NCI-H146 treated with DMSO at 0.1 percent for 48 hours (cell line): ENCODE measurements at regions not wholly inside any gene's neighbourhood (a gene's known extent, or its start where the extent isn't known, plus 50 kb on each side); places are given as distances from the start of the nearest gene placed in this dataset.
A peak's percentile ranks its signal among the peaks of the same experiment; 100 is the strongest.

Experiments
- DNase-seq: peaks from one replicate; lab custom pipeline; 2025; ENCODE audit not compliant: unreplicated experiment; lab: John Stamatoyannopoulos, UW

DNA sequence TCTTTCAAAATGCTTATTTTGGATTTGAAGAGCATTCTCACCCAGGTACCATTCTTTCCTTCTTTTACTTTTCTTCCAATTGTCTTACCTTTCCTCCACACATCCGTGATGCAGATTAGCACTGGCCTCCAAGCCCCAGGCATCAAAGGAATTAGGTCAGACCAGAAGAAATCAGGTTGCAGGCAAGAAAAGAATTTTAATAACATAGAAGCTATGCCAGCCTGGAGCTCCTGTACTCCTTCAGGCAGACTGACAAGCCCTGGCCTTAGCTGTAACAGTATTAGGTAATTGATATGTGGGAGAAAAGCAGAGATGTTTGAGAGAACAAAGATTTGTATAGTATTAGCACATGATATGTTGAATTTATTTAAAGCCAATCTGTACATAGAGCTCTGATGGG, 390.4 kb upstream of the ADGRL2 start:
- DNase-seq = no peak

DNA sequence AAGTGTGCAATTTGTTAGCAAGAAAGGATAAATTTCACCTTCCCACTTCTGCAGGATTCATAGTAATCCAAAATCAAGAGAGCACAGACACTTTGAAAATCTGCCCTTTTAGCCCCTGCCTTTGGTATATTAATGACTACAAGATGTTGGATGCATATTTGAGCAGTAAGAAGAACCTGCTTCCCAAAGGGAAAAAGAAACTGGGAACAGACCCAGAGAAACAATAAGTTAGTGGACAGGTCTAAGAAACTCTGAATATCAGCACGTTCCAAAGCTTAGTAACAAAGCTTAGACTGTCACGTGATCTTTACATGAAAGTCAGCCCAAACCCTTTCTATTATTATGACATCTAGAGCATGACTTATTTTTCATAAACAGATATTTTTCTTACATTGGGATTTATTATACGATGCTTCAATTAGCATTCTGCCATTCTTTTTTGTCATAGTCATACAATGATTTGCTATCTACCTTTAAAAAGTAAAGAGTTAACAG, 390.9 kb upstream of the ADGRL2 start:
- no peak for DNase-seq

DNA sequence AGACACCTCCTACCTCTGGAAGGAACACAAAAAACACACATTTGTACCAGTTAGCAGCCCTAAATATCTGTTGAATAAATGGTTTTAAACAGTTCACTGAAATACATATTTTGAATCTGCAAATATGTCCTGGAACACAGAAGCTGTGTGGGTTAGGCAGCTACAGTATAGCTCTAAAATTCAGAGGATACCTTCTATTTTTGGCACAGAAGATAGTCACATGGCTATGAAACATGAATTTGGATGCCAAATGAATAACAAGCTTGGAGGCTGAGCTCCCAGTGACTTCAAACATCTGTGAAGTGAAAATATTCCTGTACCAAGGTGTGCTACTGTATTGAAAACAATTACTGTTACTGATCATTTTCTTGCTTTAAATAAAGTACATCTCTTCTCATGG, 391.5 kb upstream of the ADGRL2 start:
- DNase-seq = no peak

DNA sequence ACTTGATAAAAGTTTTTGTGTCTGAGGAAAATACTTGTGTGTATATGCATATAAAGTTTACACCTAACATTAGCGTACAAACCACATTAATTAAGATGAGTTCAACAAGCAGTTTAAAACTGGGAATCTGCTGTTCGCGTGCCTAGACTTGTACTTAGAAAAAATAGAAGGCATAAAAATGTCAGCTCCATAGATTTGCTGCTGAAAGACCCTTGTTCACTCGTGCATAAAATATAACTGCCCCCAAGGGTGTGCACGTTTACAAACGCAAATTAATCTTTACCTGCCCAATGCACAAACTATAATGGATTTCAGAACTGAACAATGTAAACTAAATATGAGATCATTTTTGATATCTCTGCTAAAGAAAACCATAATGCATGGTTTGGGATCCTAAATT, 392.3 kb upstream of the ADGRL2 start:
- DNase-seq = no peak

DNA sequence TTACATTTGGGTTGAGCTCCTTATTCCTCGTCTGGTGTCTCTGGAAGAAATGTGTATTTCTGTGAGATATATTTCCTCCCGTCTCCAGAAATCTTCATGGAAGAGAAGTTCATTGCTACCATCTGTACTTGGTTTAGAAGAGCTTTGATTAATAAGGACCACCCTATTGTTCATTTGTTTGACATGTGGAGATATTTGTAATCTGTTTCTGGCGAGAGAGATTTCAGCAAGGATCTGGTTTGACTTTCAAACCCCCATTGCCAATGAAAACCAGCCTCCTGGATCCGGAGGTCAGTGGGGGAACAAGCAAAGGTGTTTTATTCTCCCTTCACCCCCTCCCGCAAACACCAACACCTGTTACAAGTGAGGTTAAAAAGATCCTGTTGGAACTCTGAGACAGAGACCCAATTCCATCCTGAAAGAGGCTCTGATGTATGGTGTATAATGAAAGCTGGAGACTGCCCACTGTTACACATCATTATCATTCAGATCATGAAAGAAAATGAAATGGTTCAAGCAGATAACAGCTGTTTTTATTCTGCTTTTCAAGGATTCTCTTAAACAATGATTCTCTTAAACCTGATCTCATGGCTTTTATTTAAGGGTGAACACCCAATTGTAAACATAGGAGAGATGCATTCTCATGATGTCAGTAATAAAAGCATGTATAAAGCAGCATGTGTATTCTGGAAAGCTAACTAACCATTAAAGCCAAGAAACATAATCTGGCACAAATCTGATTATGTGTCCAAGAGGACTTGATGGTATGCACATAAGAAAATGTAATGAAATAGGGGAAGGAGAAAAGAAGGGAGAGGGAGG, 393.5 kb upstream of the ADGRL2 start:
- peak; percentile 82 for DNase-seq

DNA sequence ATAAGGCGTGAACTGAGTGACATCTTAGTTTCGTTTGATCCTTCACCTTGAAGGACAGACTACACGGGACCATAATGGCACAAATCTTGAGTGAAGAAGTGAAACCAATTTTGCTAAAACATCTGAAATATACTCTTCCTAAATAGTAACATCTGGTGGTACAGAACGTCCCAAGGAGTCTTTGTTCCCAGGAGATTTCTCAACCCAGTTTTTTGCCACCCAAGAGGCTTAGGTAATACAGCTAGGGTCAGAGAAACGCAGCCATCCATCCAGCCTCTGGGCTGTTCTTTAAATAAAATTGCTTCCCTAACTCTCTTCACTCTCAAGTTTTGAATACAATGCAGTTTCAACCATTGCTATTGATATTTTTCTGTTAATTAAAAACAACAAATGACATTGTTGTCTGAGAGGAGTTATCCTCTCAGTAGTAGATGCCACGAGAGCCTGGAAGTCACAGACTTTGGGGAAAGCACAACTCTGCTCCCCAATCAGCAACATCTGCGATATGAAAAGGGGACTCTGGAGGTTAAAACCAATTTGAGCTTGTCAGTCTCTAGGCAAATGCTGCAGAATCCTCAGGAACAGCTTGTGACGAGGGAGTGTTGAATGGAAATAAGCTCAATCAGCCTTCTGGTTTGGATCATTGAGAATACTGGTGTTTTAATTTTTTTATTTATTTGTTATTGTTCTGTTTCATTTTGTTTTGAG, 394.3 kb upstream of the ADGRL2 start:
- DNase-seq = no peak

DNA sequence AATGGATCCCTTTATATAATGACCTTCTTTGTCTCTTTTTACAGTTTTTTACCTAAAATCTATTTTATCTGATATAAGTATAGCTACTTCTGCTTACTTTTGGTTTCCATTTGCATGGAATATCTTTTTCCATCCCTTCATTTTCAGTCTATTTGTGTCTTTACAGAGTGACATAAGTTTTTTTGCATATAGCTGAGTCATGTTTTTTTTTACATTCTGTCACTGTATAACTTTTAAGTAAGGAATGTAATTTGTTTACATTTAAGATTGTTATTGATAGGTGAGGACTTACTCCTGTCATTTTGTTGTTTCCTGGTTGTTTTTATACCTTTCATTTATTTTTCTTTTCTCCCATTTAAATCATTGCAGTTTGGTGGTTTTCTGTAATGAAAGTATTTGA, 402.7 kb upstream of the ADGRL2 start:
- no peak for DNase-seq

DNA sequence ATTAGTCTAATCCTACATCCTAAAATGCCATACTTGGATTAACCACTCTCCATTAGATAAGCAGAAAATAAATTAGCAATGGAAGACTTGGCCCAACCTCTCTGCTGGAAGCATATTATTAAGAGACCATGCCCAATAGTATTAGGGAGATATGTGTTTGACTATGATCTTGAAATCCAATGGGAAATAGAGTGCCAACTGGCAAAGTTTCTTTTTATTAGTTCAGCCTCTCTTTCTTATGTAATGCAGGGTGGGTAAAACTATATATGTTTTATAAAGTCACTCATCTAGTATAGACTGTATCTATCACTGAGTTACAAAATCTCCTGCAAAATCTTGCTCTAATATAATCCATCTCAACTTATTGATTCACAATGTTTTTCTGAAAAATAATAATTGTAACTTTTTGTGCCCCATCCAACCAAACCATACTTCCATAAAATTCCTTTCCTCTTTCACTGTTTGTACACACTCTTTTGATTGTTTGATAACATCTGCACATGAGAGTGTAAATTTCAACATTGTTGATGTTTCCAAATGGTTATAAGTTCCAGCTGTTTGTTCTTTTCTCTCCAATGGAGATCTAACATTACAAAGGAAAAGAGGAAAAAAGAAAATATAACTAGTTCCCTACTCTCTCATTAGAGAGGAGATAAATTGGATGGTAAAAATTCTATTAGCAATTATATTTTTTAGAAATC, 408.1 kb upstream of the ADGRL2 start:
- DNase-seq = no peak

DNA sequence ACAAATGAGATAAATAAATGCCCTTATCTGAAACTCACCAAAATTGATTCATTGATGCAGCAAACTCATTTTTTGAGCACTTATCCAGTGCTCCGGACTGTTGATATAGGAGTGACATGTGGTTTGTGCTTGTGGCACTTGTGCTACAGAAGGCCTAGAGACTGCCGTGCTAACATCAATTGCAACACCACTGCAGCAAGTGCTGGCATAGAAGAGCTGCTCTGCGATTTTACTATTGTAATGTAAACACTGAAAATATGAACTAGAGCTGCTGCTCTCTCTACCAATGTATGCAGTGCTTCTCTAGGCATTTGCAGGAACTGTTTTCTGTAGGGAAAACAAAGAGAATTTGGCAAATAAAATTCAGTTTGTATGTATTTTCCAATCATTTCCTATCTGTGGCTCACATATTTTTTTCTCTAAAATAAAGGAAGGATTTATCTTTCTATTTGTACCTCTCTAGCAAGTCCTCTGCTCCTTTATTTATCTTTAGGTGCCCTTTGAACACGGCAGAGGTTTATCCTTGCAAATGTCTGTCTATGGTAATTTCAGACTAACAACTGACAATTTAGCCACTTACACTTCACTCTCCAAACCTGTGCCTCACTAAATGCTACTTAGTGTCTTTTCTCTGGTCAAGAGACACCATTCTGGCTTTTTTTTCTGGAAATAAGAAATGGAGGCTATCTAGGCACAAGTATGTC, 409.5 kb upstream of the ADGRL2 start:
- no peak for DNase-seq

DNA sequence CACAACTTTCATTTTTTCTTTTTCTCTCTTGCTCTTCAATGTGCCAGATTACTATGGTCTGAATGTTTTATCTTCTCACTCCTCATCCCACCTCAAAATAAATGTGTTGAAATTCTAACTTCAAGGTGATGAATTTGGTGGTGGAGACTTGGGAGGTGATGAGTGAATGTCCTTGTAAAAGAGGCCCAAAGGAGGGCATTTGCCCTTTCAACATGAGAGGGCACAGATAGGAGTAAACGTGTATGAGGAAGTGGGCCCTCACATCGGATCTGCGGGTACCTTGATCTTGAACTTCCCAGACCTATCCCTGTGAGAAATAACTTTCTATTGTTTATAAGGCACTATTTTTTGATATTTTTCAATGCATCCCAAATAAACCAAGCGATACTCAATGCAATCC, 412.3 kb upstream of the ADGRL2 start:
- DNase-seq = no peak

DNA sequence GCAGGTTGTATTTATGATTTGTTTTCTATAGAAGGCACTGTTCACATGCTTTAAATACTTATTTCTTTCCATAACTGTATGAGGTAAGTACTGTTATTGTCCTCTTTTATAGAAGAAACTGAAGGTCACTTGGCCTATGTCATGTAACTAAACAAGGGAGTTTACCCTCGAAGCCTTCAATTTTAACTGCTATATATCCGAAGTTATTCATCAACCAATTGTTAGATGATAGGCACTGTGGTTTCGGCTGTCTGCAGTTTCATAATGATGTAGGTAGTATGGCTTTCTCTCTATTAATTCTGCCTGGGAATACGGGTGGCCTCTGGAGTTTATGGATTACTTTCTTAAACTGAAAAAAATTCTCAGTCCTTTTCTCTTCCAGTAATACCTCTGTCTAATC, 413.3 kb upstream of the ADGRL2 start:
- DNase-seq = no peak

DNA sequence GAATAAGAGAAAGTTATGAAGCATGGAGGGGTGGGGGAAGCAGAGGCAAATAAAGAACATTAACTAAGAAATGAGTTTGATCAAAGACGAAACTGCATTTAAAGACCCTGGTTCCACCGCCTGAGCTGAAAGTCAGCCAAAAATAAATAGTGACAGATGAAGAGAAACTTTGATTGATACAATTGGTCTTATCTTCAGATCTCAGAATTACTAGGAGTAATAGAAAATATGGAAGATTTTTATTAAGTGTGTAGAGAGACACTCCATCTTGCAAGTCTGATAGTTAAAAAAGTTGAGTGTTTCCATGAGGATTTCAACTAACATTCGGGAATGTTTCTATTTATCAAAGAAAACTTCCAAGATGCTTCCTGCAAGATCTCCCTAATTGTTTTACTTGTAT, 418.2 kb upstream of the ADGRL2 start:
- DNase-seq = no peak

DNA sequence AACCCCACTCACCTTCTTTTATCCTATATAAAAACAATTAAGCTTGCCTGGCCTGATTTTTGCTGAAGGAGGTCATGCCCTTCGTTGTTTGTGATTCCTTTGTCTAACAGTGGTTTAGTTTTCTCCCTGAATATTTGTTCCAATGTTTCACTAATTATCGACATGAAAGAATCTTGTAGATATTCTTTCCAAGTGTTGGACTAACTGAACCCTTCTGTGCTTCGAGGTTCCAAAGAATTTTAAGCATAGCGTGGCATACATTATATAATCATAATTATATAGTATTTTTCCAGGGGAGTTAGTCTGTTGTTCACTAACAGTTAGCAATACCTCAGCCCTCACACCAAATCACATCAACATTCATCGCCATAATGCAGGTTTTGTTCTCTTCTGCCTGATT, 418.9 kb upstream of the ADGRL2 start:
- no peak for DNase-seq

DNA sequence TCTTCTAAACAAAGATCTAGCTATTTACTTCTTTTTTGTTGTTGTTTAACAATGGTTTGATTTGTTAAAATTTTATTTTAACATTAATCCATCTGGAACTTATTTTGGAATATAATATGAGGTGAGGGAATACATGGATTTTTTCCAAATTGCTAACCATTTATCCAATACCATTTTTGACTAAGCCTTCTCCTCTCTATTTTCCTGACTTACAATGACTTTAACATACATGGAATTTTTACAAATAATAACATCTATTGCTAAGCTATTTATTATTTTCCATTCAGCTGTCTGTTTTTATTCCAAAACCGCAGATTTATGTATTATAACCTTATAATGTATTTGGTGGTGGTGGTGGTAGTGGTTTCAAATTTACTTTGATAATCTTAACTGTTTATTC, 420.3 kb upstream of the ADGRL2 start:
- no peak for DNase-seq

DNA sequence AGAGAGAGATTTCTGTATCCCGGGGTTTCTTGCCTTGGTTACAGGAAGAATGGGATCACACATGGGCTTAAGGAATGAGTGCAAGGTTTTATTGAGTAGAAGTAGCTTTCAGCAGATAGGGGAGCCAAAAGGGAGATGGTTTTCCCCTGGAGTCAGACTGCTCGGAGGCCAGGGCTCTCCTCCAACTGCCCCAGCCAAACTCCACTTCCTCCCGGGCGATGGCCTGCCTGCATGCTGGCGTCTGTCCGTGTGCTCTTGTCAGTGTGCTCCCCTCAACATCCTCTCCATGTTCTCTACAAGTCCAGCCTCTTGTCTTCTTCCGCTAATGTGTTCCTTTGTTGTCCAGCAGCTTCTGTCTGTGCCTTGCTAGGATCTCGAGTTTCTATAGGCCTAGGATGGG, 421.3 kb upstream of the ADGRL2 start:
- no peak for DNase-seq

DNA sequence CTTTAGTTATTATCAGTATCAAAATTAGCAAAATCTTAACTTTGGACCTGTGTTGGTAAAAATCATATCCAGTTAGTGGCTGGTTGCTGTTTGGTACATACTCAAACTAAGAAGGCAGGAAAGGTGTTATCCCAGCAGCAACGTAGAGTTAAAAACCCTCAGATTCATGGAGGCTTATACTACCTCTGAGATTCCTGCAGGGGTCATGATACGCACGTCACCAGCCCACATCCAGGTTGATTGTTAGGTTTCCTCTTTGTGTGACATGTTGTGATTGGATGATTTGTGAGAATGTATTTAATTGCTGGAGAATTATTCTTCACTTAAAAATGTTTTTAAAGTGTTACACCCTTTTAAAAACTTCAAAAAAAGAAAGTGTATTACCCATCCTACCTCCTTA, 423.3 kb upstream of the ADGRL2 start:
- DNase-seq = no peak

DNA sequence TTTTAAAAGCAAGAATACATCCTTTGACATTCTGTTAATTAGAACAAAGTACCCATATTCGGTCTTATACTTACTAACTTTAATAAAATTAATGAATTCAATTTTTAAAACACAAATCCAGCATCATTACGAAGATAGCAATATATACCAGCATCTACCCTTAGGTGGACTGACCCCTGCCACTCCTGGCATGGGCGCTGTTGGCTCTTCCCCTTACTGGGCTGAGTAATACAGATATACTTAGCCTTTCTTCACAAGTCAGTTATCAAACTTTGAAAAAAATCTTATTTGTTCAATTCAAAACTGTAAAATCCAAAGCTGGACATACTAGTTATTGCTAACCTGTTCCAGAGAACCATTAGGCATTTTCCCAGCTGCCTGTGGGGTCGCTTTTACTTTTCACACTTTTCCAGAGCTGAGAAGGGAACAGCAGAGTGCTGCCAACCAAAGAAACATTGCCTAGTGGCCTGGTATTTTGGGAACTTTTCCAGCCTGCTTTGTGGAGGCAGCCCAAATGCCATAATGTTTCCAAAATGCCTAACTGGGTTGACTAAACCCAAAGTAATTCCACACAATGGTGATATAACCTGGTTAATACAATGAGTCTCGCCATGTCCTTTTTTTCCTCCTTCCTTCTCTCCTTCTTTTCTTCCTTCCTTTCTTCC, 424.7 kb upstream of the ADGRL2 start:
- DNase-seq = no peak

DNA sequence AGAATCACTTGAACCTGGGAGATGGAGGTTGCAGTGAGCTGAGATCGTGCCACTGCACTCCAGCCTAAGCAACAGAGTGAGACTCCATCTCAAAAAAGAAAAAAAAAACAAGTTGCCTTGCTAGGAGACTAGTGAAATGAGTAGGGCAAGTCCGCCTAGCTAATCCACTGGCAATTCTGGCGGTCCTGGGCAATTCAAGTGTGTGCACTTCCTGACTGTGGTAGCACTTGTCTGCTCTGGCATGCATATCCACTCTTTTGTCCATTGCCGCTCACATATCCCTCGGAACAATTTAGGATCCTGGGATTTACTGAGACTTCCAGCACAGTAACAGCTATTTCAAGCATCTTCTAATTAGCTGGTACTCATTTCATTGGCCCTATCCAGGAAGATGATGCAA, 426.3 kb upstream of the ADGRL2 start:
- DNase-seq = no peak

DNA sequence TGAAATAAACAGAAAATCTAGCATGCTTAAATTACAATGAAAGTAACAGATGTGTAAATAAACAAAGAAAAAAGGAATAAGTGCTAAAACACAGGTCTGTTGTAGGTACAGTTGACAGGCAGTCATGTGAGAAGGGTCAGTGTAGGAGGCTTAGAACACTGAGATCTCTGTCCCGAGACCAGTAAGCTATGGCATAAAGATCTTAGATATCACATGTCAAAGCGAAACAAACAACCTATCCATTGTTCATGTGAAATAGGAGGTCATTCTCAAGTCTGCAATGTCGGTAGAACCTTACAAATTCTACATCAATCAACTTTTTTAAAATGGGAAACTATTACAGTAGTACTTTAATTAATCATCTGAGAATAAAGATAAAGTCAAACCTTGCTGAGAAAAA, 428.9 kb upstream of the ADGRL2 start:
- no peak for DNase-seq

DNA sequence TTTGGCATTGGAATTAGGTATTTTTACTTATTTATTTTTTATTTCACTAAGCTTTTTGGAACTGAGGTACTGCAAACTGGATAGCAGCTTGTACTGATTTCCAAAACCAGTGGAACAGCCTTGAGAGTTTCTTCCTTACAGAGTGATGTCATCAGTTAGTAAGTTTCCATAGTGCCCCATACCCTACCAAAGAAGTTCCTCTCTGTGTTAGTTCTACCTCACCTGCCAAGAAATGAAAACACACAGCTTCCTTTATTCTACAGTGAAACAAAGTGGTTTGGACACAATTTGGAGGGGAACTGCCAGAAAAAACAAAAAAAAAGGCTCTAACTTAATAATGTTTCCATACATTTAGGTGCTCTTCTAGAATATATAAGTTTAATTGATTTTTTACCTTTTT, 430.9 kb upstream of the ADGRL2 start:
- no peak for DNase-seq

DNA sequence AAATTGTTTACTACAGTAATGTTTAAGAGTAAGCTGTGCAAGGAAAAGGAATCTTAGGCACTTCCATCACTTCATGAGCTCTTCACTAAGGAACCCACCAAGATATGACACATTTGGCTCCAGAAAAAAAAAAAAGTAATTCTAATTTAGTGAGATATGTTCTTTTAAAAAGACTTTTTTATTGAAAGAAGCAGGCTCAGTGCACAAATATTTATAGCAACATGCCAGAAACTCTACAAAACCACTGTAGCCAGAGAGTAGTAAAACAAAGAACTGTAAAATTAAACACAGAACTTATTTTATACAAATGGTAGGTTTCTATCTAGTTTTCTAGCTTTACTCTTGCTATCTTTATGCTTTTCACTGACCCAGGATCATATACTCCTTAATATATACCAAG, 434.6 kb upstream of the ADGRL2 start:
- no peak for DNase-seq
